ENCODE measurements at regions not wholly inside any gene's neighbourhood (a gene's known extent, or its start where the extent isn't known, plus 50 kb on each side); places are given as distances from the start of the nearest gene placed in this dataset.

DNA sequence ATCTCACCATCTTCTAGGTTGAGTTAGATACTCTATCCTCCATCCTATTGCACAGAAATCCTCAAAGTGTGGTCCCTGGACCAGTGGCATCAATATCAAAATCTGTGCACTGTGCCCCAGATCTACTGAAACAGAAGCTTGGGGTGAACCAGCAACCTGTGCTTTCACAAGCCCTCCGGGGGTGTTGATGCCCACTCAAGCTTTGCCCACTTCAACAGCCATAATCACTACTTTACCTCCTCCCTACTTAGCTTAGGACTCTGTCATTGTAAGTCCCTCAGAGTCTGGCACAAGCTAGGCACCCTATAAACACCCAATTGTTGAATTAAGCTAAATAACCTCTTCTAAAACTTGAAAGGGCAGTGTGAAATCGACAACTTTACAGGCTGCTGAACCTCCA lies 144.2 kb upstream of the SOD1 start:
- TF ChIP-seq, protein P1, sequence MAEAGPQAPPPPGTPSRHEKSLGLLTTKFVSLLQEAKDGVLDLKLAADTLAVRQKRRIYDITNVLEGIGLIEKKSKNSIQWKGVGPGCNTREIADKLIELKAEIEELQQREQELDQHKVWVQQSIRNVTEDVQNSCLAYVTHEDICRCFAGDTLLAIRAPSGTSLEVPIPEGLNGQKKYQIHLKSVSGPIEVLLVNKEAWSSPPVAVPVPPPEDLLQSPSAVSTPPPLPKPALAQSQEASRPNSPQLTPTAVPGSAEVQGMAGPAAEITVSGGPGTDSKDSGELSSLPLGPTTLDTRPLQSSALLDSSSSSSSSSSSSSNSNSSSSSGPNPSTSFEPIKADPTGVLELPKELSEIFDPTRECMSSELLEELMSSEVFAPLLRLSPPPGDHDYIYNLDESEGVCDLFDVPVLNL (CRISPR knock-in tag; IDR thresholded peaks at IDR 0.05; ENCODE audit: low read depth) = no peak
- TF ChIP-seq FOXP1 (CRISPR knock-in tag; IDR thresholded peaks at IDR 0.05) = no peak
- TF ChIP-seq, protein P2, sequence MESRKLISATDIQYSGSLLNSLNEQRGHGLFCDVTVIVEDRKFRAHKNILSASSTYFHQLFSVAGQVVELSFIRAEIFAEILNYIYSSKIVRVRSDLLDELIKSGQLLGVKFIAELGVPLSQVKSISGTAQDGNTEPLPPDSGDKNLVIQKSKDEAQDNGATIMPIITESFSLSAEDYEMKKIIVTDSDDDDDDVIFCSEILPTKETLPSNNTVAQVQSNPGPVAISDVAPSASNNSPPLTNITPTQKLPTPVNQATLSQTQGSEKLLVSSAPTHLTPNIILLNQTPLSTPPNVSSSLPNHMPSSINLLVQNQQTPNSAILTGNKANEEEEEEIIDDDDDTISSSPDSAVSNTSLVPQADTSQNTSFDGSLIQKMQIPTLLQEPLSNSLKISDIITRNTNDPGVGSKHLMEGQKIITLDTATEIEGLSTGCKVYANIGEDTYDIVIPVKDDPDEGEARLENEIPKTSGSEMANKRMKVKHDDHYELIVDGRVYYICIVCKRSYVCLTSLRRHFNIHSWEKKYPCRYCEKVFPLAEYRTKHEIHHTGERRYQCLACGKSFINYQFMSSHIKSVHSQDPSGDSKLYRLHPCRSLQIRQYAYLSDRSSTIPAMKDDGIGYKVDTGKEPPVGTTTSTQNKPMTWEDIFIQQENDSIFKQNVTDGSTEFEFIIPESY (CRISPR knock-in tag; IDR thresholded peaks at IDR 0.05) = no peak
- TF ChIP-seq, protein P3, sequence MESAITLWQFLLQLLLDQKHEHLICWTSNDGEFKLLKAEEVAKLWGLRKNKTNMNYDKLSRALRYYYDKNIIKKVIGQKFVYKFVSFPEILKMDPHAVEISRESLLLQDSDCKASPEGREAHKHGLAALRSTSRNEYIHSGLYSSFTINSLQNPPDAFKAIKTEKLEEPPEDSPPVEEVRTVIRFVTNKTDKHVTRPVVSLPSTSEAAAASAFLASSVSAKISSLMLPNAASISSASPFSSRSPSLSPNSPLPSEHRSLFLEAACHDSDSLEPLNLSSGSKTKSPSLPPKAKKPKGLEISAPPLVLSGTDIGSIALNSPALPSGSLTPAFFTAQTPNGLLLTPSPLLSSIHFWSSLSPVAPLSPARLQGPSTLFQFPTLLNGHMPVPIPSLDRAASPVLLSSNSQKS (CRISPR knock-in tag; IDR thresholded peaks at IDR 0.05) = no peak
